ENCODE measurements at regions not wholly inside any gene's neighbourhood (a gene's known extent, or its start where the extent isn't known, plus 50 kb on each side); places are given as distances from the start of the nearest gene placed in this dataset.

GRCh38 chr4:79266136-79266535 is 59.7 kb downstream of the NAA11 start:
- in situ Hi-C loops (cut with MboI; ENCODE audit: low sequenced_read_pairs) = no loop called here

- in situ Hi-C loops (cut with MboI; ENCODE audit: low sequenced_read_pairs) = no loop called here
Measured at GRCh38 chr4:79259242-79259641, 66.6 kb downstream of the NAA11 start.

- in situ Hi-C loops (cut with MboI; ENCODE audit: low sequenced_read_pairs) = no loop called here
Measured at GRCh38 chr4:79258614-79259176, 67.2 kb downstream of the NAA11 start.

GRCh38 chr4:79257953-79258613 is 67.8 kb downstream of the NAA11 start:
- in situ Hi-C loops (cut with MboI; ENCODE audit: low sequenced_read_pairs) = no loop called here

GRCh38 chr4:79255793-79256192 is 70.1 kb downstream of the NAA11 start:
- in situ Hi-C loops (cut with MboI; ENCODE audit: low sequenced_read_pairs) = no loop called here

- in situ Hi-C loops (cut with MboI; ENCODE audit: low sequenced_read_pairs) = no loop called here
Measured at GRCh38 chr4:79253924-79254323, 71.9 kb downstream of the NAA11 start.

- in situ Hi-C loops (cut with MboI; ENCODE audit: low sequenced_read_pairs) = no loop called here
Measured at GRCh38 chr4:79253168-79253567, 72.7 kb downstream of the NAA11 start.

- in situ Hi-C loops (cut with MboI; ENCODE audit: low sequenced_read_pairs) = no loop called here
Measured at GRCh38 chr4:79250887-79251286, 75.0 kb downstream of the NAA11 start.

- in situ Hi-C loops (cut with MboI; ENCODE audit: low sequenced_read_pairs) = loop anchor here (25.0 kb wide), 1 partner anchor 962 kb away; no protein-coding TSS in a partner anchor
Measured at GRCh38 chr4:79249881-79250503, 75.9 kb downstream of the NAA11 start.

GRCh38 chr4:79248610-79249009 is 77.3 kb downstream of the NAA11 start:
- in situ Hi-C loops (cut with MboI; ENCODE audit: low sequenced_read_pairs) = loop anchor here (25.0 kb wide), 1 partner anchor 964 kb away; no protein-coding TSS in a partner anchor

- in situ Hi-C loops (cut with MboI; ENCODE audit: low sequenced_read_pairs) = loop anchor here (25.0 kb wide), 1 partner anchor 964 kb away; no protein-coding TSS in a partner anchor
Measured at GRCh38 chr4:79247695-79248394, 78.0 kb downstream of the NAA11 start.

- in situ Hi-C loops (cut with MboI; ENCODE audit: low sequenced_read_pairs) = loop anchor here (25.0 kb wide), 1 partner anchor 967 kb away; no protein-coding TSS in a partner anchor
Measured at GRCh38 chr4:79245200-79245940, 80.5 kb downstream of the NAA11 start.

GRCh38 chr4:79241846-79242245 is 84.0 kb downstream of the NAA11 start:
- in situ Hi-C loops (cut with MboI; ENCODE audit: low sequenced_read_pairs) = loop anchor here (25.0 kb wide), 1 partner anchor 970 kb away; no protein-coding TSS in a partner anchor

GRCh38 chr4:79237851-79238250 is 88.0 kb downstream of the NAA11 start:
- in situ Hi-C loops (cut with MboI; ENCODE audit: low sequenced_read_pairs) = loop anchor here (25.0 kb wide), 1 partner anchor 974 kb away; no protein-coding TSS in a partner anchor

GRCh38 chr4:79236785-79237184 is 89.1 kb downstream of the NAA11 start:
- in situ Hi-C loops (cut with MboI; ENCODE audit: low sequenced_read_pairs) = loop anchor here (25.0 kb wide), 1 partner anchor 976 kb away; no protein-coding TSS in a partner anchor

GRCh38 chr4:79235095-79235494 is 90.8 kb downstream of the NAA11 start:
- in situ Hi-C loops (cut with MboI; ENCODE audit: low sequenced_read_pairs) = loop anchor here (25.0 kb wide), 1 partner anchor 977 kb away; no protein-coding TSS in a partner anchor

GRCh38 chr4:79233820-79234219 is 92.0 kb downstream of the NAA11 start:
- in situ Hi-C loops (cut with MboI; ENCODE audit: low sequenced_read_pairs) = loop anchor here (25.0 kb wide), 1 partner anchor 978 kb away; no protein-coding TSS in a partner anchor

- in situ Hi-C loops (cut with MboI; ENCODE audit: low sequenced_read_pairs) = loop anchor here (25.0 kb wide), 1 partner anchor 980 kb away; no protein-coding TSS in a partner anchor
Measured at GRCh38 chr4:79232540-79232939, 93.3 kb downstream of the NAA11 start.

GRCh38 chr4:79227860-79228259 is 98.0 kb downstream of the NAA11 start:
- in situ Hi-C loops (cut with MboI; ENCODE audit: low sequenced_read_pairs) = loop anchor here (25.0 kb wide), 1 partner anchor 984 kb away; no protein-coding TSS in a partner anchor

- in situ Hi-C loops (cut with MboI; ENCODE audit: low sequenced_read_pairs) = loop anchor here (25.0 kb wide), 1 partner anchor 987 kb away; no protein-coding TSS in a partner anchor
Measured at GRCh38 chr4:79225360-79225759, 100.5 kb downstream of the NAA11 start.
